Gastroesophageal sphincter (tissue), 4 donors: ENCODE measurements at regions not wholly inside any gene's neighbourhood (a gene's known extent, or its start where the extent isn't known, plus 50 kb on each side); places are given as distances from the start of the nearest gene placed in this dataset.

Experiments used
- ATAC-seq: fragments of 150-250 bp; one replicate; pipeline ENCODE4 v1.9.1; 2016; ENCODE audit warnings: mild to moderate bottlenecking, moderate library complexity
- H3K27ac ChIP-seq, 4 donors: fragments of 200-600 bp; sonication (generic) in 3 of 4; 1 replicate in 3 of 4; 2 replicates in 1 of 4; pipeline ENCODE4 v1.5.1; 2016 to 2019
- H3K27me3 ChIP-seq: fragments of 200-600 bp; sonication (generic); one replicate; pipeline ENCODE4 v1.5.1; 2019
- H3K36me3 ChIP-seq, 2 donors: fragments of 200-600 bp; sonication (generic); one replicate each; pipeline ENCODE4 v1.5.1; 2019; ENCODE audit warnings: control low read depth in 1 of 2
- H3K4me1 ChIP-seq, 3 donors: fragments of 200-600 bp; sonication (generic); 1 replicate in 2 of 3; 2 replicates in 1 of 3; pipeline ENCODE4 v1.5.1; 2016 to 2019; ENCODE audit warnings: control low read depth in 2 of 3
- H3K4me3 ChIP-seq, 2 donors: fragments of 200-600 bp; sonication (generic); one replicate each; pipeline ENCODE4 v1.5.1; 2019; ENCODE audit warnings: mild to moderate bottlenecking in 1 of 2, moderate library complexity in 1 of 2
- H3K9me3 ChIP-seq, 3 donors: fragments of 200-600 bp; sonication (generic); one replicate each; pipeline ENCODE4 v1.5.1; 2017 to 2019; ENCODE audit warnings: control low read depth in 2 of 3
- CTCF ChIP-seq, 4 experiments: fragments of 200-600 bp in 2 of 4; fragments of 450-650 bp in 2 of 4; sonication (generic) in 1 of 4; IDR thresholded peaks; one replicate each; pipeline ENCODE4 v1.5.1; 2017 to 2019; ENCODE audit warnings: antibody characterized with exemption in 4 of 4, mild to moderate bottlenecking in 2 of 4, moderate library complexity in 2 of 4
- EP300 ChIP-seq: sonication (generic); formaldehyde crosslinking; IDR thresholded peaks from one replicate; pipeline ENCODE4 v1.6.1; 2017; ENCODE audit warnings: antibody characterized with exemption, mild to moderate bottlenecking
- POLR2A ChIP-seq, 2 donors: fragments of 450-650 bp; IDR thresholded peaks; one replicate each; pipeline ENCODE4 v1.6.1; 2017; ENCODE audit warnings: antibody characterized with exemption in 2 of 2, mild to moderate bottlenecking in 2 of 2, moderate library complexity in 1 of 2
- POLR2AphosphoS5 ChIP-seq: sonication (generic); formaldehyde crosslinking; IDR thresholded peaks from one replicate; pipeline ENCODE4 v1.6.1; 2017; ENCODE audit warnings: antibody characterized with exemption
- WGBS, 2 donors: methylation state at CpG; one replicate each; pipeline ENCODE4 v1.1.5; 2018; ENCODE audit warnings: low coverage in 1 of 2; 5-methylcytosine and 5-hydroxymethylcytosine counted together

- H3K4me1 ChIP-seq, result peaks cover 4 to 52% (median 11%) of the 10 kb centered on the region in 3 donors
- no peaks in the 10 kb centered on the region for H3K36me3 ChIP-seq
- H3K27me3 ChIP-seq, result no peaks in the 10 kb centered on the region
- H3K27ac ChIP-seq, result peak overlapping the region in 2 of 4 donors; percentile 0 to 17
- TF ChIP-seq POLR2A (IDR thresholded peaks at IDR 0.05) (no peak), EP300 (no peak), POLR2AphosphoS5 (no peak), CTCF (IDR thresholded peaks at IDR 0.05) (no peak)
- 58 to 68% methylated on average over 3 of the region's 3 CpGs for WGBS, 2 donors
- no peaks in the 10 kb centered on the region for H3K9me3 ChIP-seq
- no peak overlapping the region for H3K4me3 ChIP-seq
- no peak for ATAC-seq
These were observed 96.7 kb upstream of the SLC14A2 start for GRCh38 chr18:45518311-45519155.

GRCh38 chr18:45519411-45520280 is 95.6 kb upstream of the SLC14A2 start:
- peaks cover 4 to 52% (median 11%) of the 10 kb centered on the region in 3 donors for H3K4me1 ChIP-seq
- H3K36me3 ChIP-seq, result no peaks in the 10 kb centered on the region
- WGBS, 2 donors, result 71 to 81% methylated on average over 5 to 6 of the region's 7 CpGs
- no peaks in the 10 kb centered on the region for H3K27me3 ChIP-seq
- peak overlapping the region in 3 of 4 donors; percentile 3 to 77 (median 10) for H3K27ac ChIP-seq
- TF ChIP-seq POLR2A (IDR thresholded peaks at IDR 0.05), result no peak
- TF ChIP-seq EP300, result no peak
- TF ChIP-seq POLR2AphosphoS5, result no peak
- TF ChIP-seq CTCF (IDR thresholded peaks at IDR 0.05), result no peak
- H3K4me3 ChIP-seq, result no peak overlapping the region
- no peak for ATAC-seq
- no peaks in the 10 kb centered on the region for H3K9me3 ChIP-seq

- WGBS, 2 donors, result 33% methylated on average over 1 of the region's 1 CpG; no CpG with 5 or more reads in 1 of the 2 donors
- H3K4me1 ChIP-seq, result peaks cover 4 to 60% (median 11%) of the 10 kb centered on the region in 3 donors
- no peaks in the 10 kb centered on the region for H3K9me3 ChIP-seq
- TF ChIP-seq EP300, result no peak
- TF ChIP-seq POLR2A (IDR thresholded peaks at IDR 0.05), result no peak
- TF ChIP-seq CTCF (IDR thresholded peaks at IDR 0.05), result no peak
- peak; percentile 91 for TF ChIP-seq POLR2AphosphoS5
- peak overlapping the region; percentile 23 to 77 (median 56) for H3K27ac ChIP-seq
- no peaks in the 10 kb centered on the region for H3K27me3 ChIP-seq
- no peak overlapping the region for H3K4me3 ChIP-seq
- peak; percentile 50 for ATAC-seq
- H3K36me3 ChIP-seq, result no peaks in the 10 kb centered on the region
These were observed 94.1 kb upstream of the SLC14A2 start for GRCh38 chr18:45521136-45521535.

- TF ChIP-seq CTCF (IDR thresholded peaks at IDR 0.05) (no peak), POLR2AphosphoS5 (peak; percentile 83)
- peak; percentile 26 for ATAC-seq
- peaks cover 2 to 55% (median 11%) of the 10 kb centered on the region in 3 donors for H3K4me1 ChIP-seq
- 13 to 33% methylated on average over 3 of the region's 3 CpGs for WGBS, 2 donors
- H3K27ac ChIP-seq, result peak overlapping the region; percentile 23 to 77 (median 70)
- no peaks in the 10 kb centered on the region for H3K27me3 ChIP-seq
- no peaks in the 10 kb centered on the region for H3K36me3 ChIP-seq
- no peaks in the 10 kb centered on the region for H3K9me3 ChIP-seq
- H3K4me3 ChIP-seq, result no peak overlapping the region
These were observed 93.5 kb upstream of the SLC14A2 start for GRCh38 chr18:45521777-45522176.
